HG02970 (cell line): ENCODE measurements at regions not wholly inside any gene's neighbourhood (a gene's known extent, or its start where the extent isn't known, plus 50 kb on each side); places are given as distances from the start of the nearest gene placed in this dataset.
"Not testable (repeated sequence)": the region's sequence is repeated elsewhere in the genome, so short reads cannot be mapped to it uniquely, and the experiment has no call there.

Source experiments
- ATAC-seq: cut with Tn5 transposase; IDR thresholded peaks from one replicate; pipeline ENCODE4 v1.9.1; 2021; ENCODE audit warnings: mild to moderate bottlenecking, moderate library complexity, moderate number of reproducible peaks; ENCODE audit not compliant: unreplicated experiment, low FRiP score

- ATAC-seq: no peak
These were observed 160.3 kb upstream of the NRP1 start for GRCh38 chr10:33494694-33495265.

- no peak for ATAC-seq
These were observed 159.5 kb upstream of the NRP1 start for GRCh38 chr10:33493978-33494377.

- ATAC-seq: no peak
These were observed 159.0 kb upstream of the NRP1 start for GRCh38 chr10:33493497-33493896.

GRCh38 chr10:33492701-33493345, 158.4 kb upstream of the NRP1 start:
- no peak for ATAC-seq

GRCh38 chr10:33489501-33490176, 155.2 kb upstream of the NRP1 start:
- ATAC-seq: no peak

GRCh38 chr10:33487014-33487776, 152.7 kb upstream of the NRP1 start:
- ATAC-seq: no peak

- no peak for ATAC-seq
These were observed 150.8 kb upstream of the NRP1 start for GRCh38 chr10:33485276-33485675.

GRCh38 chr10:33484787-33485186, 150.3 kb upstream of the NRP1 start:
- no peak for ATAC-seq

- no peak for ATAC-seq
These were observed 149.3 kb upstream of the NRP1 start for GRCh38 chr10:33483816-33484190.

GRCh38 chr10:33483124-33483815, 148.8 kb upstream of the NRP1 start:
- no peak for ATAC-seq

- no peak for ATAC-seq
These were observed 148.0 kb upstream of the NRP1 start for GRCh38 chr10:33482486-33482885.

GRCh38 chr10:33481184-33481583, 146.7 kb upstream of the NRP1 start:
- no peak for ATAC-seq

GRCh38 chr10:33480417-33480816, 145.9 kb upstream of the NRP1 start:
- not testable (repeated sequence) for ATAC-seq

GRCh38 chr10:33478675-33479125, 144.2 kb upstream of the NRP1 start:
- ATAC-seq: no peak

- no peak for ATAC-seq
These were observed 143.7 kb upstream of the NRP1 start for GRCh38 chr10:33478089-33478674.

GRCh38 chr10:33477291-33478088, 143.0 kb upstream of the NRP1 start:
- no peak for ATAC-seq

- no peak for ATAC-seq
These were observed 142.3 kb upstream of the NRP1 start for GRCh38 chr10:33476757-33477273.

GRCh38 chr10:33473688-33474087, 139.2 kb upstream of the NRP1 start:
- no peak for ATAC-seq

- ATAC-seq: not testable (repeated sequence)
These were observed 133.5 kb upstream of the NRP1 start for GRCh38 chr10:33468006-33468405.
